ENCODE measurements at regions not wholly inside any gene's neighbourhood (a gene's known extent, or its start where the extent isn't known, plus 50 kb on each side); places are given as distances from the start of the nearest gene placed in this dataset.

DNA sequence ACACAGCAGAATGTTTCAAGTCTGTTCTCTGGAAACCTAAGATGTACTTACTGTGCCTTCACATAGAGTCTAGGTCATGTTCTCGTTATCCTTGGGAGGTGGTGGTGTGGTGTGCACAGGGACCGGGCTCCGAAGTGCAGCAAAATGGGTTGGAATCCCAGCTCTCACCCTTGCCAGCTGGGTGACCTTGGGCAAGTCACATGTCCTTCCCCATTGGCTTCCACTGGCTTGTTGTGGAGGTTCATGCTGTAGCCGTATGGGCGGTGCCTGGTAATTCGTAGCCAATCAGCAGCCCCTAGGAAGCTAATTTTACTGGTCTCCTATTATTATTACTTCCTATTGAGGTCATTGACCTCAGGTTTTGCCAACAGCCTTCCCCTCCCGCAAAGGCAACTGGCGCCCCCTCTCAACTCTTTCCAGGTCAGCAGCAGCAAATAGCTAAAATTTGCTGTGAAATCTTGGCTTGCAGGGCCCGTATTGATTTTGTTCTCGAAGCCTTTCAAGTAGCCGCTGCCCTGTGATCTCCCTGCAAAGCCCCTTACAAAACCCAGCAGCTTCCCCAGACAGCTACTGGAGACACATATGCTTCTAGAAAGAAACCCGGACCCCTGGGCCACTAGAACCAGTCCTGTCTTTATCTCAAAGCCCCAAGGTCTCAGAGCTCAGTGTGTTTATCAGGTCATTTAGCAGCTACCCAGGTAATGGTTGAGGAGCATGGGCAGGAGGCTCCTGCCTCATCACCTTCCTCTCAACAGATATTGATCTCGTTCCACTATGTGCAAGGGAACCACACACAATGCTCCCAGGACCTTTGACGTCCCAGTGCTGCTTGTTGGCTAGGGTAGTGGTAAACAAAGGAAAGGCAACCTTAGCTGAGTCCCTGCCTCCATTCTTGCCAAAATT lies 66.5 kb upstream of the SLC1A4 start (continued):
- TF ChIP-seq, protein P1, sequence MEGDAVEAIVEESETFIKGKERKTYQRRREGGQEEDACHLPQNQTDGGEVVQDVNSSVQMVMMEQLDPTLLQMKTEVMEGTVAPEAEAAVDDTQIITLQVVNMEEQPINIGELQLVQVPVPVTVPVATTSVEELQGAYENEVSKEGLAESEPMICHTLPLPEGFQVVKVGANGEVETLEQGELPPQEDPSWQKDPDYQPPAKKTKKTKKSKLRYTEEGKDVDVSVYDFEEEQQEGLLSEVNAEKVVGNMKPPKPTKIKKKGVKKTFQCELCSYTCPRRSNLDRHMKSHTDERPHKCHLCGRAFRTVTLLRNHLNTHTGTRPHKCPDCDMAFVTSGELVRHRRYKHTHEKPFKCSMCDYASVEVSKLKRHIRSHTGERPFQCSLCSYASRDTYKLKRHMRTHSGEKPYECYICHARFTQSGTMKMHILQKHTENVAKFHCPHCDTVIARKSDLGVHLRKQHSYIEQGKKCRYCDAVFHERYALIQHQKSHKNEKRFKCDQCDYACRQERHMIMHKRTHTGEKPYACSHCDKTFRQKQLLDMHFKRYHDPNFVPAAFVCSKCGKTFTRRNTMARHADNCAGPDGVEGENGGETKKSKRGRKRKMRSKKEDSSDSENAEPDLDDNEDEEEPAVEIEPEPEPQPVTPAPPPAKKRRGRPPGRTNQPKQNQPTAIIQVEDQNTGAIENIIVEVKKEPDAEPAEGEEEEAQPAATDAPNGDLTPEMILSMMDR (conservative IDR thresholded peaks at IDR 0.05; ENCODE audit: low read depth, low read length): no peak

DNA sequence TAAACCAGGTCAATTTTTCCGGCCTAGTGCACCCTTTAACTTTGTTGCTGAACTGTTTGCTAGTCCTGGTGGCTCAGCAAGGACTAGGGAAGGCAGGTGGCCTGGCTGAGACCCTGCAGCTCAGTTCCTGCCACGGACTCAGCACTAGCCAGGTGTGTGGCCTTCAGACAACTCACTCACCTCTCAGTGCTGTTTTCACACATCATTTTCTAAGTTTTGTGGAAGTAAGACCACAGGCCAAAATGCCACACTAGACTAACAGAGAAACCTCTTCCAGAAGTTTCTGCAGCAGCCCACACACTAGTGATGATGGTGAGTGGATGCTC lies 65.9 kb upstream of the SLC1A4 start:
- Histone ChIP-seq H4K91ac (ENCODE audit: insufficient read depth, low read depth, low read length) (no peak overlapping the region), H2BK20ac (ENCODE audit: low read depth, low read length) (no peak overlapping the region), H4K20me1 (ENCODE audit: insufficient read depth, low read length) (no peaks in the 10 kb centered on the region), H3K9me3 (ENCODE audit: control insufficient read depth, insufficient read depth, low read length) (peaks cover 5% of the 10 kb centered on the region; the same call in 1 of the 2 replicates), H2AK5ac (ENCODE audit: low read depth, low read length) (no peak overlapping the region), H3K79me1 (ENCODE audit: low read depth in 1 of 2, low read length in 2 of 2) (no peaks in the 10 kb centered on the region), H3K4me2 (ENCODE audit: low read depth, low read length) (no peak overlapping the region), H2AK9ac (replicated peaks; ENCODE audit: low read depth, low read length, poor library complexity) (peak overlapping the region; percentile 50), H3K27me3 (ENCODE audit: control insufficient read depth, insufficient read depth, low read length) (peaks cover 26% of the 10 kb centered on the region), H2BK120ac (ENCODE audit: low read depth, low read length) (no peak overlapping the region), H3K23ac (ENCODE audit: low read depth, low read length) (no peak overlapping the region), H2BK5ac (ENCODE audit: low read depth, low read length, poor library complexity, severe bottlenecking) (no peak overlapping the region), H3K36me3 (ENCODE audit: control insufficient read depth, insufficient read depth, low read length) (no peaks in the 10 kb centered on the region), H3K56ac (ENCODE audit: extremely low read depth, insufficient read depth, low read length) (no peak overlapping the region), H4K5ac (ENCODE audit: low read depth, low read length) (no peak overlapping the region), H2BK15ac (ENCODE audit: low read depth, low read length) (no peak overlapping the region), H3K9me1 (ENCODE audit: insufficient read depth, low read length) (no peaks in the 10 kb centered on the region), H3K9ac (ENCODE audit: low read depth, low read length) (no peak overlapping the region), H3K27ac (ENCODE audit: insufficient read depth, low read length) (no peak overlapping the region), H3K4ac (ENCODE audit: low read depth, low read length) (no peak overlapping the region), H4K8ac (ENCODE audit: low read depth in 2 of 2, low read length in 2 of 2) (no peak overlapping the region), H3K4me3 (ENCODE audit: insufficient read depth, low read depth, low read length) (no peak overlapping the region), H3K14ac (replicated peaks; ENCODE audit: low read depth, low read length) (no peak overlapping the region), H2AFZ (replicated peaks; ENCODE audit: low read length, poor library complexity) (no peak overlapping the region), H3K4me1 (ENCODE audit: control insufficient read depth, insufficient read depth, low read length) (no peaks in the 10 kb centered on the region), H3K18ac (ENCODE audit: low read depth, low read length) (no peak overlapping the region)
- BruUV-seq (replicated peaks): no TSS peak
- CTCF ChIA-PET: no interaction called here
- in situ Hi-C loops (cut with MboI; ENCODE audit: low sequenced_read_pairs) (loop anchor here (25.0 kb wide), 1 partner anchor 239 kb away; no protein-coding TSS in a partner anchor), dilution Hi-C loops (cut with HindIII; ENCODE audit: low sequenced_read_pairs, unreplicated experiment) (no loop called here), intact Hi-C loops (cut with micrococcal nuclease) (no loop called here)
- ATAC-seq (ENCODE audit: low read depth) (no peak), DNase-seq (no peak)
- POLR2A ChIA-PET (ENCODE audit: unreplicated experiment): no interaction called here
- no CpG with 5 or more reads among the region's 2 CpGs for WGBS, 2 experiments (ENCODE audit: extremely low coverage in 2 of 2, insufficient read length in 1 of 2)
- TF ChIP-seq CHD1 (IDR thresholded peaks at IDR 0.05; ENCODE audit: low read depth, low read length): no peak
- TF ChIP-seq POLR2A (IDR thresholded peaks at IDR 0.05; ENCODE audit: low read depth, low read length): no peak
- TF ChIP-seq, protein P2, sequence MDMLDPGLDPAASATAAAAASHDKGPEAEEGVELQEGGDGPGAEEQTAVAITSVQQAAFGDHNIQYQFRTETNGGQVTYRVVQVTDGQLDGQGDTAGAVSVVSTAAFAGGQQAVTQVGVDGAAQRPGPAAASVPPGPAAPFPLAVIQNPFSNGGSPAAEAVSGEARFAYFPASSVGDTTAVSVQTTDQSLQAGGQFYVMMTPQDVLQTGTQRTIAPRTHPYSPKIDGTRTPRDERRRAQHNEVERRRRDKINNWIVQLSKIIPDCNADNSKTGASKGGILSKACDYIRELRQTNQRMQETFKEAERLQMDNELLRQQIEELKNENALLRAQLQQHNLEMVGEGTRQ (IDR thresholded peaks at IDR 0.05; ENCODE audit: low read depth, low read length): no peak
- TF ChIP-seq, protein P1 (conservative IDR thresholded peaks at IDR 0.05; ENCODE audit: low read depth, low read length): no peak
- no peak for TF ChIP-seq MAFK (IDR thresholded peaks at IDR 0.05; ENCODE audit: low read depth, low read length)
- no peak for TF ChIP-seq RAD21 (IDR thresholded peaks at IDR 0.05; ENCODE audit: low read length)
- TF ChIP-seq, protein P3, sequence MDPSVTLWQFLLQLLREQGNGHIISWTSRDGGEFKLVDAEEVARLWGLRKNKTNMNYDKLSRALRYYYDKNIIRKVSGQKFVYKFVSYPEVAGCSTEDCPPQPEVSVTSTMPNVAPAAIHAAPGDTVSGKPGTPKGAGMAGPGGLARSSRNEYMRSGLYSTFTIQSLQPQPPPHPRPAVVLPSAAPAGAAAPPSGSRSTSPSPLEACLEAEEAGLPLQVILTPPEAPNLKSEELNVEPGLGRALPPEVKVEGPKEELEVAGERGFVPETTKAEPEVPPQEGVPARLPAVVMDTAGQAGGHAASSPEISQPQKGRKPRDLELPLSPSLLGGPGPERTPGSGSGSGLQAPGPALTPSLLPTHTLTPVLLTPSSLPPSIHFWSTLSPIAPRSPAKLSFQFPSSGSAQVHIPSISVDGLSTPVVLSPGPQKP (IDR thresholded peaks at IDR 0.05; ENCODE audit: borderline replicate concordance, low read depth, low read length): no peak
- TF ChIP-seq RFX5 (IDR thresholded peaks at IDR 0.05; ENCODE audit: low read depth, low read length): no peak
- TF ChIP-seq BHLHE40 (IDR thresholded peaks at IDR 0.05; ENCODE audit: low read depth, low read length): no peak
- no peak for TF ChIP-seq NFE2L2 (IDR thresholded peaks at IDR 0.05; ENCODE audit: low read depth, low read length)

Data from IMR-90 (cell line).